HG03060 (cell line): ENCODE measurements at regions not wholly inside any gene's neighbourhood (a gene's known extent, or its start where the extent isn't known, plus 50 kb on each side); places are given as distances from the start of the nearest gene placed in this dataset.

Experiments
- ATAC-seq: cut with Tn5 transposase; IDR thresholded peaks from one replicate; pipeline ENCODE4 v1.9.1; 2021; ENCODE audit warnings: low read depth, moderate number of reproducible peaks; ENCODE audit not compliant: unreplicated experiment

DNA sequence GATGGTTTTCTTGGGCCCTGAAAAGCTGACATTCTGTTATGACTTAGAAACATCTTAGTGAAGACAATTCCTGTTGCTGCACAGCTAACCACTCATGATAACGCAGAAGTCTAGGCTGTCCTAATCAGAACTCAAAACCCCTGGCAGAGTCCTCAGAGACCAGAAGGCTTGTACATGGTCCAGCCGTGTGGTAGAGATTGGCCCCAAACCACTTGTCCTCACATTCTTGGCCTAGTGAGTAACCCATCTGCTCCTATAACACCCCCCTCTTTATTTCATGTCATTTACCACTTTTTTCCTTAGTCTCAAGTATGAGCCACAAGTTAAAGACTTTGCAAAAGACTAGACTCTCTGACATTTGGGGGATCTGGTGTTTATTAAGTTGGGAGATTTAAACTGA lies 116.5 kb upstream of the ADAMTS18 start:
- ATAC-seq, result no peak

DNA sequence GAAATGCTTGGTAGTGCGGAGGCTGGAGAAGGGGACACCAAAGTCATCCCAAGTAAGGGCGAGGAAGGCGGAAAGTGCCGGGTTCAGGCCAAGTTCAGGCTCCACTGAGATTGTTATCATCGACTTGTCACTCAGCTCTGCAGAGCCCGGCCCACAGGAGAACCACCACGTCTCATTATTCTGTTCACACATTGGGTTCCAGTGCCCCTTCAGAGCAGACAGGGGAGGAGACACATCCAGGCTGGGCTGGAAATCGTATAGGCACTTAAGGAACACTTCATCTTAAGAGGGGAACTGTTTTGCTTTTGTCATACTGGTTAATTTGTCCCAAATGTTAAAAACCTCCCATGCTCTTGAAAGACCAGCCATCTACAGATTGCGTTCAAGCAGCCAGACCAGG lies 118.3 kb upstream of the ADAMTS18 start:
- ATAC-seq, result no peak

DNA sequence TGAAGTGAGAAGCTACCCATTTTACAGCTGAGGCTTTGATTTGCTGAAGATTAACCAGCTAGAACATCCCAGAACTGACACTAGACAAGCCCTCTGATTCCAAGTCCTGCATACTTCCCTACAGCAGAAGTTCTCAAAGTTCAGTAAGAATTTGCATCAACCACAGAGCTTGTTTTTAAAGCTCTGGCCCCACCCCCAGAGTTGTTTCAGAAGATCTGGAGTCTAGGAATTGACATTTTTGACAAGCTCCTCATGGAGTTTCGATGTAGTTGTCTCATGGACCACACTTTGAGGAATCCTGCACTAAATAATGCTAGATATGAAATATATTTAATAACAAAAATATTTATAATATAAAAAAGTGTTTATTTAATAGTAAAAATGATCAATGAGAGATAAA lies 120.3 kb upstream of the ADAMTS18 start:
- no peak for ATAC-seq

DNA sequence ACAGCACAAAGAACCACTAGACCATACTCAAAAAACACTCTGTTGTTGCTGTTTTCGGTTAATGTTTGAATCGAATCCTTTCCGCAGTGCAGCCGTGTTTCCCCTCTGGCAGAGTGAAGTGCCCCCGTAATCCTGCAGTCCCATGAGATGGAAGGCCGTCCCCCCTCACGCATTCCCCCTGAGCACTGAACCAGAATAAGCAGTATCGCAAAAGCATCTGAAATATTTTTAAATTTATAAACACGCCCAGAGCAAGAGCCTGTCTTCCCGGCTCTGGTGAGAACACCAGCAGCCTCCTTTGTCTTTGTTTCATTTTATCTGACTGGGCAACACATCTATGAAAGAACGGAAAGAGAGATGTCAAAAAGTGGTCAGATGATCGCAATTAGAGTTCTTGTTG lies 121.0 kb upstream of the ADAMTS18 start:
- ATAC-seq, result no peak

- ATAC-seq, result no peak
These were observed 121.5 kb upstream of the ADAMTS18 start for GRCh38 chr16:77556201-77556873.

GRCh38 chr16:77557385-77557784 lies 122.6 kb upstream of the ADAMTS18 start:
- ATAC-seq, result no peak

DNA sequence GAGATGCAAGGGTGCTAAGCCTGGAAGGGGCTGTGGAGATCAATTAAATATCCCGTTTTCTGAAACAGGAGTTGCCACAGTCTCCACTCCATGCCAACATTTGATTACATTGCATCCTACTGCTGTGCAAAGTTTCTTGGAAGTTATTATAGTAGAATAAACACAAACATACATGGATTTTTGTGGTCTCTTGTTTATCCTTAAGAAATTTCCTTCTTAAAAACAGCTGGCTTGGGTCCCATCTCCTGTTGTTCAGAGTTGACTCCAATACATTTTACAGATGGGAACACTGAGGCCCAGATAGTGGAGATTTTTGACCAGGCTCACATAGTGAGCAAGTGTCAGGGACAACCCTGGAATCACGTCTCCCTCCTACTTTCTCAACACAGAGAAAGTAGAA lies 124.0 kb upstream of the ADAMTS18 start:
- ATAC-seq, result no peak

DNA sequence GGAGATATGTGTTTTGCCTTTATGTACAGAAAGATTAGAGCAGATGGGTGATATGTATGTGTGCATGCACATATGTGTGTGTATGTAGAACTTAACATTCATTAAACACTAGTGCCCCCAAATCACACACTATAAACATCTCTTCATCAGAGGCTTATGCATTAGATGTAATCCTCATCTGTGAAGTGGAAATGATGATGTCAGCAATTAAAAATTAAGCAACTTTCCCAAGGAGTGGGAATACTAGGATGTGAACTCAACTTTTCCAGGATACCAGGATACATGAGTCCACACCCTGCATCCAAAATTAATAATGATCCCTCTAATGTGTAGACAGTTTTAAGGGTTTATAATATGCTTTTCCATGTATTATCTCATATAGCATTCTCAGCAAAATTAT lies 127.7 kb upstream of the ADAMTS18 start:
- no peak for ATAC-seq

DNA sequence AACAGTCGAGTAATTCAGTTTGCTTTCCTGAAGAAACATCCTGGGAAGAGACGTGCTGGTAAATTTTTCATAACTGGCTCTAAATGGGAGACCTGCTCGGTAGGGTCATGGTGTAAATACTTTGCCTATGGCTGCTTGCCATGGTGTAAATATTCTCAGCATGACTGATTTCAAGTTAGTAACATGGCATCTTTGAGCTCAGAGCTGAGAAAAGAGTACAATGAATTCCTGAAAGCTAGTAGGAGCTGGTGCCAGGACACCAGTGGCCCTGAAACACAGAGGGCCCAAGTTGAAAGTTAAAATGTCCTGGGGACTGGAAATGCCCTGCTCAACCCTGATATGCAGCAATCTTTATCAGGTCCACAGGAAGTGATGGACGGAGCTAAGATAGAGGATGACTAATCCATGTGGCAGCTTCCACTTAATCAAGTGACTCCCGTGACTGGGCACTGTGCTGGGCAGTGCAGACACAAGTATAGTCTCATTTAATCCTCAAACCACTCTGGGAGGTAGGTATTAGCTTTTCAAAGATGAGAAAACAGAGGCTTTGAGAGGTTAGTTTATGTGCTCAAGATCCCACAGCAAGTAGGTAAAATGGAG lies 130.1 kb upstream of the ADAMTS18 start:
- no peak for ATAC-seq

GRCh38 chr16:77569406-77569805 lies 134.6 kb upstream of the ADAMTS18 start:
- ATAC-seq, result no peak

GRCh38 chr16:77570574-77570973 lies 135.7 kb upstream of the ADAMTS18 start:
- no peak for ATAC-seq

- ATAC-seq, result no peak
These were observed 136.5 kb upstream of the ADAMTS18 start for GRCh38 chr16:77571115-77571862.

DNA sequence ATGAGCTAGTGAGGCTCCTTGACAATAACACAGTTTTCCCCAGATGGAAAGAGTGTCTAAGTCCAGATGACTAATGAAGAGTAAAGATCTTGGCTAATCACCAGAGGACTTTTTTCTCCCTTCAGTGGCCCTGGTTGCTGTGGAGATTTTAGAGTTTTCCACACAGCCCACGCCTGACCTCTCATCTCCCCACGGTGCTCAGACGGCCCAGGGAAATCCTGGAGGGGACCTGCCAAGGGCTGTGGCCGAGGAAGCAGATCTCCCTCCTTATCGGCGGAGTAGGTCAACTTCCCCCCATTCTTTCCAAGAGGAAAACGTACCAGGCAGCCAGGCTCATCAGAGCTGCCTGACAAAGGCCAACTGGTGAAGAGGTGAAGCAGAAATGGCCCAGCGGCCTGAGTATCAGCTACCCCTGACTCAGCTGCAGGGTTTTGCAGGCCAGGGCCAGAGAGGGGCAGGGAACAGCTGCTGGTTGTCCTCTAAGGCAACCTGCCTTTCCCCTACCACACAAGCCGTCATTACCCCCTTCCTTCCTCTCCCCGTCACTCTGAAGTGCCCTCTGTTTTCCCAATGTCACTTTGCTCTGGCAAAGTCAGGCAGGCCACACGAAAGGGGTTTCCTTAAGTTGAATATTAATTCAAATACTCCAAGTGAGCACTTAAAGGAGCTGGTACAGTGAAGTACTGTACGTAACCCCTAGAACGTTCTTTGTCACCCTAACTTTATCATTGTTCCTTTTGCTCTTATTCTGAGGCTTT lies 140.2 kb upstream of the ADAMTS18 start:
- ATAC-seq, result no peak

- no peak for ATAC-seq
These were observed 142.9 kb upstream of the NUDT7 start for GRCh38 chr16:77579351-77579891.

GRCh38 chr16:77581706-77582105 lies 140.6 kb upstream of the NUDT7 start:
- no peak for ATAC-seq

GRCh38 chr16:77584205-77584859 lies 138.0 kb upstream of the NUDT7 start:
- ATAC-seq, result peak; percentile 46

- no peak for ATAC-seq
These were observed 136.7 kb upstream of the NUDT7 start for GRCh38 chr16:77585379-77586251.

GRCh38 chr16:77588389-77588788 lies 133.9 kb upstream of the NUDT7 start:
- ATAC-seq, result no peak

DNA sequence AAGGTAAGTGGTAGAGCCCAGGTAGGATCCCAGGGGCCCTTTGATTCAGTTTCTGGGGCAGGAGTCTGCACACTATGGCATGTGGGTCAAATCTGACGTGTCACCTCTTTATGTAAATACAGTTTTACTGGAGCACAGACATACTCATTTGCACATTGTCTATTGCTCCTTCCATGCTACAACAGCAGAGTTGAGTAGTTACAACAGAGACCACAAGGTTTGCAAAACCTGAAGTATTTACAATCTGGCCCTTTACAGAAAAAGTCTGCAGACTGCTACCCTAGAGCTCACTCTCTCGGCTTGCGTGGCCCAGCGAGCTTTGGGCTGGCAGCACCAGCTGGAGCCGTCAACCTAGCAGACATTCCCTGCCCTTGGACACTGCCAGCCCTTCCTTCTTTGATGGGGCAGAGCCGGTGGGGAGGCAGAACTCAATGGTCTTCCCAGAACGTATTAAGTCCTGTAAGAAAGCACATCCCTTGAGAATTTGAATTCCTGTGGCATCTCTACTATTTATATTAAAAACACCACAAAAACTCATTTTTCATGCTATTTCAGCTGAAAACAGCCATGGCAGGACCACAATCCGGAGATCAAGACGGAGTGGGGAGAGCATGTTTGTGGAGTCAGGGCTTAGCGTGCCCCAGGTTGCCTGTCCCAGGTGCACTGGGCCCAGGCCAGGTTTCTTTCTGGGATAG lies 133.1 kb upstream of the NUDT7 start:
- no peak for ATAC-seq
